Fibroblast of pulmonary artery (primary cell): ENCODE measurements at regions not wholly inside any gene's neighbourhood (a gene's known extent, or its start where the extent isn't known, plus 50 kb on each side); places are given as distances from the start of the nearest gene placed in this dataset.
A peak's percentile ranks its signal among the peaks of the same experiment; 100 is the strongest.
"Not testable (repeated sequence)": the region's sequence is repeated elsewhere in the genome, so short reads cannot be mapped to it uniquely, and the experiment has no call there.

Experiments
- DNase-seq: peaks from one replicate; pipeline ENCODE4 v3.0.0-alpha.2; 2010; ENCODE audit warnings: low read depth
- H3K4me3 ChIP-seq: replicated peaks from 2 replicates; pipeline ENCODE4 v1.5.1; 2011; ENCODE audit warnings: low read depth, mild to moderate bottlenecking, control low read depth, low read length, moderate library complexity
- CTCF ChIP-seq: IDR thresholded peaks from 2 replicates; pipeline ENCODE4 v1.5.1; 2011; ENCODE audit warnings: mild to moderate bottlenecking, control low read depth, low read length, inconsistent platforms; ENCODE audit errors: missing control alignments

GRCh38 chr2:195548198-195548940 lies 108.7 kb upstream of the SLC39A10 start:
- DNase-seq: no peak
- TF ChIP-seq CTCF: no peak
- no peak overlapping the region for H3K4me3 ChIP-seq

DNA sequence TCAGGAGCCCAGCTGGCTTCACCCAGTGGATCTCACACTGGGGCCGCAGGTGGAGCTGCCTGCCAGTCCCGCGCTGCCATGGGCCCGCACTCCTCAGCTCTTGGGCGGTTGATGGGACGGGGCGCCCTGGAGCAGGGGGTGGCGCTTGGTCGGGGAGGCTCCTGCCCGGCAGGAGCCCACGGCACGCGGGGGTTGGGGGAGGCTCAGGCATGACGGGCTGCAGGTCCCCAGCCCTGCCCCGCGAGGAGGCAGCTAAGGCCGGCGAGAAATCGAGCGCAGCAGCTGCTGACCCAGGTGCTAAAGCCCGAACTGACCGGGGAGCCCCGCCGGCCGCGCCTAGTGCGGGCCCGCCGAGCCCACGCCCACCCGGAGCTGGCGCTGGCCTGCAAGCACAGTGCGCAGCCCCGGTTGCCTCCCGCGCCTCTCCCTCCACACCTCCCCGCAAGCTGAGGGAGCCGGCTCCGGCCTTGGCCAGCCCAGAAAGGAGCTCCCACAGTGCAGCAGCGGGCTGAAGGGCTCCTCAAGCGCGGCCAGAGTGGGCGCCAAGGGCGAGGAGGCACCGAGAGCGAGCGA lies 109.7 kb upstream of the SLC39A10 start:
- DNase-seq, H3K4me3 ChIP-seq: not testable (repeated sequence)

DNA sequence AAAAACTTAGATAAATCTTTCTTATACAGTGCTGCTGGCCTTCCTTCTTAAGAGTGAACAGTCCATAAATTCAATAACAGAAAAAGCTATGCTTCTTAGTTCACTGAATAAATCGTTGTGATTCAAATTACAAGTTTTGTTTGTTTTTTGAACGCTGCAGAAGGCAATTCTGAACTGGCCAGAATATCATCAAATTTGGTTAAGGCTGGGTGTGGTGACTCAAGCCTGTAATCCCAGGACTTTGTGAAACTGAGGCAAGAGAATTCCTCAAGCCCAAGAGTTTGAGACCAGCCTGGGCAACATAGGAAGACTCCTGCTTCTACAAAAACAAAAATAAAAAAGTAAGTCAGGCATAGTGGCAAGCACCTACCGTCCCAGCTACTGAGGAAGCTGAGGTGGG lies 111.2 kb upstream of the SLC39A10 start:
- H3K4me3 ChIP-seq: no peak overlapping the region
- no peak for DNase-seq
- TF ChIP-seq CTCF: no peak

- no peak for TF ChIP-seq CTCF
- peak; percentile 78 for DNase-seq
- no peak overlapping the region for H3K4me3 ChIP-seq
Observed at GRCh38 chr2:195543902-195544894, 112.8 kb upstream of the SLC39A10 start.

- H3K4me3 ChIP-seq: no peak overlapping the region
- no peak for DNase-seq
- no peak for TF ChIP-seq CTCF
Observed at GRCh38 chr2:195543063-195543462, 114.0 kb upstream of the SLC39A10 start.

DNA sequence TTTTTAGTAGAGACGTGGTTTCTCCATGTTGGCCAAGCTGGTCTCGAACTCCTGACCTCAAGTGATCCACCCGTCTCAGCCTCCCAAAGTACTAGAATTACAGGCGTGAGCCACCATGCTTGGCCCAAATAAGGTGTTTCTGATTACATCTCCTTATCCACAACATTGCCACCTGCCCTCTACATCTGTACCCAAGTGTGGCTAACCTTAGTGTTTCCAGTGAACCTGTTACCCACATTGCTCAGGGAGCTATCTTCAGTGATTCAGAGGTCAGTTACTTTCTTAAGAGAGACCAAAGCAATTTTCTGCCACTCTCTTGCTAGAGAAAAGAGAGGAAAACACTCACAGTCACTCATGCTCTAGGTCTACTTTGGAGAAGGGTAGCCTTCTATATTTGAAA lies 115.0 kb upstream of the SLC39A10 start:
- no peak overlapping the region for H3K4me3 ChIP-seq
- no peak for TF ChIP-seq CTCF
- DNase-seq: no peak

- DNase-seq: no peak
- TF ChIP-seq CTCF: no peak
Observed at GRCh38 chr2:195538937-195539336, 118.1 kb upstream of the SLC39A10 start.

More at GRCh38 chr2:195538937-195539336, 118.1 kb upstream of the SLC39A10 start:
- H3K4me3 ChIP-seq: no peak overlapping the region
